22Rv1 (cell line): ENCODE measurements at regions not wholly inside any gene's neighbourhood (a gene's known extent, or its start where the extent isn't known, plus 50 kb on each side); places are given as distances from the start of the nearest gene placed in this dataset.
"Not testable (repeated sequence)": the region's sequence is repeated elsewhere in the genome, so short reads cannot be mapped to it uniquely, and the experiment has no call there.

ENCODE experiments used
- CTCF ChIP-seq: fragments of 450-650 bp; IDR thresholded peaks from 2 replicates; pipeline ENCODE4 v1.5.1; 2017; ENCODE audit warnings: mild to moderate bottlenecking
- ZFX ChIP-seq: fragments of 450-650 bp; IDR thresholded peaks from 2 replicates; pipeline ENCODE4 v1.6.1; 2017; ENCODE audit warnings: antibody characterized with exemption, borderline replicate concordance

GRCh38 chr20:30894707-30895353, 362.6 kb upstream of the DEFB115 start:
- TF ChIP-seq CTCF, ZFX: not testable (repeated sequence)
